Stimulated activated CD4-positive, alpha-beta T cell treated with anti-CD3 and anti-CD28 coated beads, Interleukin-4, amount 100 ng/mL, for 4 hours (primary cell): ENCODE measurements at regions not wholly inside any gene's neighbourhood (a gene's known extent, or its start where the extent isn't known, plus 50 kb on each side); places are given as distances from the start of the nearest gene placed in this dataset.
"Not testable (repeated sequence)": the region's sequence is repeated elsewhere in the genome, so short reads cannot be mapped to it uniquely, and the experiment has no call there.

Source experiments
- DNase-seq, 2 experiments: peaks; one replicate each; pipeline ENCODE4 v3.0.0-alpha.2; 2020

DNA sequence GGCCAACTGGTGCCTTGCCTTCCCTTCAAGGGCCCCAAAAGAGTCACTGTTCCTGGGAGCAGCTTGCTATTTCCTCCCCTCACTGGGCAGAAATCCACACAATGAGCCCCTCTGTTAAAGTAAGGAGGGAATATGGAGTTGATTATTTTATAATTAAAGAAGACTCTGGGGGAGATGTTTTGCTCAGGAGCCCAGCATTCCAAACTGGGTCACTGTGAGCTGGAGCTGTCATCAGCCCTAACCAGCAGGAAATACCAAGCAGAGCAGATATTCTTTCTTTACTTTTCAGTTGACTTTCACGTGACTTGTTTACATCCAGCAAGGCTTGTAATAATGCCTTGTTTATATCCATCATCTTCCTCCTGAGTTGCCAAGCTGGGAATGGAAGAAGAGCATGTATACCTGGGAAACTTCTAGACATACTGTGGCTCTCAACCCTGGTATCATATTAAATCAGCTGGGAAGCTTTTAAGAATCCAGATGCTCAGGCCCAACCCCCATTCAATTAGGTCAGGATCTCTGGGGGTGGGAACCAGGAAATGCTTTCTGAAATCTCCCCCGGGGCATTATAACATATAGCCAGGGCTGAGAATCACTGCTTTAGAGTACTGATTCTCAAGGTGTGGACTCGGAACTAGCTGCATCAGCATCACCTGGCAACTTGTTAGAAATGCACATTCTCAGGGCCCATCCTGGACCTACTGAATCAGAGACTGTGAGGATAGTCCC lies 175.6 kb upstream of the MYLIP start:
- DNase-seq = no peak

DNA sequence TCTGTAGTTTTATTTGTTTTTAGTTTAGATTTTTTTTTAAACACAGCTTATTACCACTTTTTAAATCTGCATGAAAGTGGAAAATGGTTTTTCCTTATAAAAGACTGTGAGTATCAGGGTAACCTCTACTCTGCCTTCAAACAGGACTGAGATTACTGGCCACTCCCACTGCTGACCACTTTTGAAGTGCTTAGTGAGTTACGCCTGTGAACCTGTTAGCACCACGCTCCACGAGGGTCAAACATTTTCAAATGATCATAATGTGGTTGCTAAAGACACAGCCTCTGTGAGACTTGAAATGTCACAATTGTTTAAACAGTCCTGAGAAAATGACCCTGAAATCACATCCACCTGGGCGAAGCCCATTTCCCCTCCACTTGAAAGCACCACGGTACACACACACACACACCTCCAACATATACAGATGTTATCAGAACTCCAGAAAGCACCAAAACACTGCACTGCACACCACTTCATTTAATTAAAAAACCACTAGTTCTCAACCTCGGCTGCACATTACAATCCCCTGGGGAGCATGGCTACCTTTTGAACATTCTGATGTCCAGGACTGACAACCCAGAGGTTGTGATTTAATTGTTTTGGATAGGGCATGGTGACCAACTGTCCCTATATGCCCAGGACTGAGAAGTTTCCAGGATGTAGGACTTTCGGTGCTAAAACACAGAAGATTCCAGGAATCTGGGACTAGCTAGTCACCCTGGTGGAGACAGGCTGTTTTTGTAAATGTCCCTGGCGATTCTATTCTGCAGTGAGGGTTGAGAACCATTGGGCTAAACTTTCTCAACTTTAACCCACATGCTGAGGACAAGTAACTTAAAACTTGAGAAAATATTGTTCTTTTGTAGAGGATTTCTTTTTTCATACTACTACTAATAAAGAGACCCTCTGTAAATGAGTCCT lies 176.4 kb upstream of the MYLIP start:
- no peak for DNase-seq

DNA sequence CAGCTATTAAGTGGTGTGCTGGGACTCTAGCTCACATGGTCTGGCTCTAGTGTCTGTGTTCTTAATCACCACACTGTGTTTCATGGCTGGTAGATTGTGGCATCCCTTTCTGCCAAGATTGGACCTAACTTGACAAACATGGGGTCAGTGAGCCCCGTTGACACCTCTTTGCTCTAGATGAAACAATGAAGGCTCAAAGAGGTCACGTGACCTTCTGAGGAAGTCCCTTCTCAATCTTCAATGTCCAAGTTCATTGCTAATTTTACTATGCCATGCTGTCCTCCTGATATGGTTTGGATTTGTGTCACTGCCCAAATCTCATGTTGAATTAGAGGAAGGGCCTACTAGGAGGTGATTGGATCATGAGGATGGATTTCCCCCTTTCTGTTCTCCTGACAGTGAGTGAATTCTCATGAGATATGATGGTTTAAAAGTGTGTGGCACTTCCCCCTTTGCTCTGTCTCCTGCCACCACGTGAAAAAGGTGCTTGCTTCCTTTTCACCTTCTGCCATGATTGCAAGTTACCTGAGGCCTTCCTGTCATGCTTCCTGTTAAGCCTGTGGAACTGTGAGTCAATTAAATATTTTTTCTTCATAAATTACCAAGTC lies 177.8 kb upstream of the MYLIP start:
- DNase-seq = no peak

DNA sequence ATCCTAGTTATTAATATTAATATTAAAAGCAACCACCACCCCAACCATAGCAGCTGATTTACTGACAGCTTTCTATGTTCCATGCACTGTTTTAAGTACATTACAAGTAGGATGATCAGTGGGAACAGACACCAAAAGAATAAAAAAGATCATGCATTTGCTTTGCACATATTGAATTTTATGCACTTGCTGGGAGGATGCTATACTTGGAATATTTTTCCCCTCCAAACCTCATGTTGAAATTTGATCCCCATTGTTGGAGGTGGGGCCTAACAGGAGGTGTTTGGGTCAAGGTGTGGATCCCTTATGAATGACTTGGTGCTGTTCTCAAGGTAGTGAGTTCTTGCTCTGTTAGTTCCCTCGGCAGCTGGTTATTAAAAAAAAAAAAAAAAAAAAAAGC lies 178.9 kb upstream of the MYLIP start:
- no peak for DNase-seq

DNA sequence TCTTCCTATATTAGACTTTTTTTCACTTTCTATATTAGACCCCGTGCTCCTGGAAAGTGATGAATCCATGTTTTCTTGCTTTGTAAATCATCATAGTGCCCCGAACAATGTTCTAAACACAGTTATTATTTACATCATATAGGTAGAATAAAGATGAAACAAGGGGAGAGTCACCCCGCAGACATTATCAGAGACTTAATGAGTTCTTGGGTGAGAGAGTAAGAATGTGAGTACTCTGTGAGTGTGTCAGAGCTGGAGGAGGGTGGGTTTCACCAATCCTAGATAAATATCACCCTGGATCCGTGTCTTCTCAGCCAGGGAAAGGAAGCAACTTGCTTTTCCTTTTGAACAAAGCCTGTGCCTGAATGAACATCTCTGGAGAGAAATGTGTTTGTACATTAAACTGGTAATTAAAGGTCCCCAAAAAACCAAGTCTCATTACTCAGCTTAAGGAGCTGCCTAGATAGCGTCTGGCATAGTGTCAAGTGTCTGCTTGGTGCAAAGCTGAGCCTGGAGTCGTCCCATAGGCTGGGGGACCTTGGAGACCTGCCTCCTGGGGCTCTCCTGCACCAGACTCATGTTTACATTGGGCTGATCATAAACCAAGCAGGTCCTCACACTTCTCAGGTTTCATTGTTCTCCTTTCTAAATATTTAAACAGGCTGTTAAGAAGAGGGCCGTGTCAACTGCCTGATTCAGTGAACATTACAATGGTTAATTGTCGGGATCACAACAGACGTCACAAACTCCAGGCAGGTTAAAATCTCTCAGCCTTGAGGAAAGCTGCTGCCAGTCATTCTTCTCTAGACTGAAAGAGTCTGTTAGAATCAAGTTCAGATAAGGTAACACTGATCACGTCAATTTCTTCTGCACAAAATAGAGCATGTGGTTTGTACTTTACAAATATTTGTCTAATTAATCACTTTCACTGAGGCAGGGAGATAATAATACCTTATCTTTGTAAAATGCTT lies 179.7 kb upstream of the MYLIP start:
- no peak for DNase-seq

DNA sequence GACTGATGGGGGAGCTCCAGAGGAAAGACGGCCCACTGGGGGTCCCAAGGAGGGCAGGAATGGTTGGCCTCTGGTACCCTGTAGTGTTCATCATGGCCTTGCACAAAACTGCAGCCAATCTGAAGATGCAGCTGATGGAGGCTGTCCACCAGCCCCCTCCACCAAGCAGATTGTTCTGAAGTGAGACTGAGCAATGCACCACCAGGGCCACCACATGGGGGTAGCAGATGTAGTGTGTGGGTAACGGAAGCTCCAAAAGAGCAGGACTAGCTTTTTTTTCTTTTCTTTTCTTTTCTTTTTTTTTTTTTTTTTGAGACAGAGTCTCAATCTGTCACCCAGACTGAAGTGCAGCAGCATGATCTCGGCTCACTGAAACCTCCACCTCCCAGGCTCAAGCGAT lies 181.0 kb upstream of the MYLIP start:
- no peak for DNase-seq

DNA sequence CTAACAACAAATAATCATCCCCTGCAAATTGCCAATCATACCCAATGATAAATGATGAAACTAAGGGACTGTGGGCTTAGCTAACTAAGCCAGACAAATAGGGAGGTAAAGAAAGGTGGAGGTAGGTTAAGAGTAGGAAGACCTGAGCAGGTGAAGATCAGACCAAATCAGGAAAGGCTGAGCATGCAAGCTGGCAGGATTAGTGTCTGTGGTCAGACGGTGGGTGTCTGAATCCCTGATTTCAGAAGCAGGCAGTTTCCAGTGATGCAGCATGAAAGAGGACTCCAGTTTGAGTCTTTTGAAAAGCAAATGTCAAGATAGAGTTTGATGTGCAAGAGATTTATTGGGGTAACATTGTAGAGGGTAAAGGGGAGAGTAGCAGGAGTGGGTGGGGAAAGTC lies 181.4 kb upstream of the MYLIP start:
- no peak for DNase-seq

DNA sequence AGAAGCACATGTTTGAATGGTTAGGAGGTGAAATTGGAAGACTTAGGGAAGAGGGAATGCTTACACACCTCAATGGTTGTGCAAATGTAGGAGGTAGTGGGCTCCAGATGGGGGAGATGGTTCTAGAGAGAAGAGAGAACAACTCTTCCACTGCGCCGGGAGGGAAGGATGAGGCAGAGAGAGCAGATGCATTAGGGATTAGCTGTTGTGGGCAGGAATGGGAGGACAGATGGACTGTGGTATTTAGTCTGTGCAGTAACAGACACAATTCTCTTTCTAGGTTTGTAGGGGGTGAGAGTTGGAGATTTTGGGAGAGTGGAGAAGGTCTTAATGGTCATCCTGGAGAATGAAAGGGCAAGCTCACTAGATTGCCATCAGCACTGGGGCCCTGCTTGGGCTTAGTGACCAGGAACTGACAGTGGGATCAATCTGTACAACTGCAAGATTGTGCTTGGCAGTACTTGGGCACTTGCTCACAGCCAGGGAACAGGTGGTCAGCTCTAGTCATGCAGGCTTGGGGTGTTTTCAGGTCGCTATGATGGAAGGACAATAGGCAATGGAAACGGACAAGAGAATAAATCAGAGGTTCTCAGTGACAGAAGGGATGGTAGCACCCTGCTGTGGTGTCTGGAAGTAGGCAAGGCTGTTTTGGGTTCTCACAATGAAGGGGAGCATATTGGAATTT lies 182.0 kb upstream of the MYLIP start:
- no peak for DNase-seq

DNA sequence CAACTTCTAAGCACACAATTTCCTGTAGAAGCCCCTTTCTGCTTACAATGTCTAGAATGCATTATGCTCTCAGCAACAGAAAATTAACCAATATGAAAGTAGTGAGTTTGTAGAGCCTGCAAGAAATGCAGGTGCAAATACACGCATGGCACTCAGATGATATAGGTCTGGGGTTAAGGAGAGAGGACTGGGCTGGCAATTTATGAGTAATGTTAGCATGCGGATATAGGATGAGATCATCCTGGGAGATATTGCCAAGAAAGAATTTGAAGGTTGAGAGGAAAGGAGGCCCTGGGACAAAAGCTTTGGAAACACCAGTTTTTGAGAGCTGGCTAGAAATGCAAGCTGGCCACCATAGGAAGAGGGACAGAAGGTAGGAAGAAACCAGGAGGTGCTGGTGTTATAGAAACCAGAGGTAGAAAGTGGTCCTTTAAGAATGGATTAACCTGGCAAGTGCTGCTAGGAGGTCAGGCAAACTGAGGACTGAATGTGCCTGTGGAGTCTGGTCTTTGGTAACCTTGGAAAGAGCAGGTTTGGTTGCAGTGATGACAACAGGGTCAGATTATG lies 183.2 kb upstream of the MYLIP start:
- DNase-seq = no peak

DNA sequence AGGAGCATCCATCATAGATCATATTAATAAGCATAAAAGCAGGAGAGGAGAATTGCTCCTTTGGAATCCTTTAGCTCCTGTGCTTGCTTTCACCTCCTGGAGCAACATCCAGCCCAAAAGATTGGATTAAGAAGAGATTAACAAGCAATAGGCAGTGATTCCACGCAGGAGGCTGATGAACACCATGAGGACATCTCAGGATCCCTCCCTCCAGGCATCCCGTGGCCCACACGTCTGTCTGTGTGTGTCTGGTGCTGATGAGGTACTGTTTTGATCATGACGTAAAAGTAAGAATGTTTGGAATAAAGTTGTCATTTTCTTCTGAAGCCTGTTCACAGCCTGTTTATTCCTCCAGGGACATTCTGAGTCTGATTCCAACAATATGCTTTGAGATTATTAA lies 185.5 kb upstream of the MYLIP start:
- DNase-seq = no peak

DNA sequence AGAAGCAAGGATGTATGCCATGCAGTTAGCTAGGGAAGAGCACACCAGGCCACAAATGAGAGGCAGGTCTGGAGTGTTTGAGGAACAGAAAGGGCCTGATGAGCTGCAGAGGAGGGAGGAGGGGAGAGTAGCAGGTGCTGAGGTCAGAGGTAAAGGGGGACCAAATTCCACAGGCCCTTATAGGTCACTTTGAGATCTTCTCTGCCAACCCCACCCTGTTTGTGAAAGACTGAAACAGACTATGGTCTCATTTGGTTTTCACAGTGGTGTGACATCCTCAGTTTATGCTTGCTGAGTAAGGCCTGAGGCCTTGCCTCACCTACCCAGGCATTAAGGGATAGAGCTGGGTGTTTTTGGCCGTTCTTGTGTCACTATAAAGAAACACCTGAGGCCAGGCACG lies 187.7 kb upstream of the MYLIP start:
- no peak for DNase-seq

DNA sequence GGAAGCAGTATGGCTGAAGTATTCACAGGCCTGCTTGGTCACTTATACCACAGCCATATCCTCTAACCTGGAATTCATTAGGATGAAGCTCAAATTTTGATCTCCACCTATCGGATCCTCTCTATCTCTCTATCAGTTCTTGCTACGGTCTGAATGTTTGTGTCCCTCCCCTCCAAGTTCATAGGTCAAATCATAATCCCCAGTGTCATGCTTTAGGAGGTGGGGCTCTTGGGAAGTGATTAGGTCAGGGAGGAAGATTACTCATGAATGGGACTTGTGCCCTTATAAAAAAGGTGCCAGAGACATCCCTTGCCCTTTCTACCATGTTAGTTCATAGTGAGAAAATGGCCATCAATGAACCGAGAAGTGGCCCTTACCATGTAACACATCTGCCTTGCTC lies 190.8 kb upstream of the MYLIP start:
- no peak for DNase-seq

DNA sequence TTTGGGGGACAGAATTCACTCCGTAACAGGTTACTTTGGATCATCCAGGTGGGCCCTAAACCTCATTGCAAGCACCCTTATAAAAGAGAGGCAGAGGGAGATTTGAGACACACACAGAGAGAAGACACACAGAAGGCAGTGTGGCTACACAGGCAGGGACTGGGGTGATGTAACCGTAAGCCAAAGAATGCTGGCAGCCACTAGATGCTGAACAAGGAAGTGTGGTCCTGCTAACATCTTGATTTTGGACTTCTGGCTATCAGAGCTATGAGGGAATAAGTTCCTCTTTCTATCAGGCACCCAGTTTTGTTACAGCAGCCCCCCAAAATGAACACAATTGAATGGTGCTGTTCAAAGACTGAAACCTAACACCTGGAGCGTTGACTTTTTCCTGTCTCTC lies 191.3 kb upstream of the MYLIP start:
- DNase-seq = no peak

DNA sequence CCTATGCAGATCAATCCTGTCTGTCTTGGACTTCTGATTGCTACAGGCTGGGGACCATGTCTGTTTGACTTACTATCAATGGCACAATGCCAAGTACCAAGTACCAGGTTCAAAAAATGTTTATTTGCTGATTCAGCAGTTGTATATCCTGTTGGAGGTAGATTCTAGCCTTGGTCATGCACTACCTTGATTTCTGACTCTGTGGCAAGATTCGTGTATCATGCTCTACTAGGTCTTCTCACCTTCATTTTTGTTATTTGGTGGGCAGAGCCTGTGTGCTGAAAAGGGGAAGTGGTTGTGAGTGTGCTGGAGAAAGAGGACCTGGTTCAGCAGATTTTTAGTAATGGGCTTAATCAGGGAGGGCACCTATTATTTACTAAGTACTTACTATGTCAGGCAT lies 192.4 kb upstream of the MYLIP start:
- DNase-seq = no peak

DNA sequence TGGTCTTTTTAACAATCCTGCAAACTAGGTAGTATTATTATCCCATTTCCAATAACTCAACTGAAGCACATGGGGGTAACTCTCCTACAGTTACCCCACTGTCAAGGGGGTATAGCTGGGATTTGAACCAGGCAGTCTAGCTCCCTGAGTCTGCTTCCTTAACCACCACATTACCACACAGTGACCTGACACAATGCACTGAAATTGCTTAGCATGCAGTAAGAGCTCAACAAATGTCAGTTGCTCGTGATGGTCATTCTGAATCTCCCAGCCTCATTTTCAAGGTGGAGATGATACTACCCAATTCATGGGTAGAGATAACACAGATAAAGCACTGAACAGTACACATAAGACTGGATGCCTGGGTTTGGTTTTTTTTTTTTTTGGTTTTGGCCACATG lies 193.2 kb upstream of the MYLIP start:
- DNase-seq = no peak

DNA sequence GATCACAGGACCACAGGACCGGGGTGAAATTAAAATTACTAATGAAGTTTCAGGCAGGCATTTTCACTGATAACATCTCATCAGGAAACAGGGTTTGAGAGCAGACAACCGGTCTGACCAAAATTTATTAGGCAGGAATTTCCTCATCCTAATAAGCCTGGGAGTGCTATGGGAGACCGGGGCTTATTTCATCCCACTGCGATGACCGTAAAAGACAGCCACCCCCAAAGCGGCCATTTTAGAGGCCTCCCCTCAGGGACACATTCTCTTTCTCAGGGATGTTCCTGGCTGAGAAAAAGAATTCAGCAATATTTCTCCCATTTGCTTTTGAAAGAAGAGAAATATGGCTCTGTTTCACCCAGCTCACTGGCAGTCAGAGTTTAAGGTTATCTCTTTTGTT lies 197.2 kb upstream of the MYLIP start:
- DNase-seq = not testable (repeated sequence)

DNA sequence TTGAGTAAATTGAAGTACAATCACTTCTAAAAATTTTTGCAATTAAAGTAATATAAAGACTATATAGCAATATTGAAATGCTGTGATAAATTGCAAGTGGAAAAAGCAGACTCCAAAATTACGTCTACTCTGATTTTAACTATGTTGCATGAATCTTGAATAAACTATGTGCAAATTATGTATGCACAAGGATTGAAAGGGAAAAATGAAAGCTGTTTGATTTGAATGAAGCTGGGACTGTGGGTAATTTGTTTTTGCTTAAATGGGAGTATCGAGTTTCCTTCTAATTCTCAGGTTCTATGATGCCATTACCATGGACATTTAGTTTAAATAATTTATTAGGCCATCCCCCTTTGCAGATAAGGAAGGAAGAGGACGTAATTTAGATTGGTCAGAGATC lies 198.7 kb upstream of the MYLIP start:
- no peak for DNase-seq

DNA sequence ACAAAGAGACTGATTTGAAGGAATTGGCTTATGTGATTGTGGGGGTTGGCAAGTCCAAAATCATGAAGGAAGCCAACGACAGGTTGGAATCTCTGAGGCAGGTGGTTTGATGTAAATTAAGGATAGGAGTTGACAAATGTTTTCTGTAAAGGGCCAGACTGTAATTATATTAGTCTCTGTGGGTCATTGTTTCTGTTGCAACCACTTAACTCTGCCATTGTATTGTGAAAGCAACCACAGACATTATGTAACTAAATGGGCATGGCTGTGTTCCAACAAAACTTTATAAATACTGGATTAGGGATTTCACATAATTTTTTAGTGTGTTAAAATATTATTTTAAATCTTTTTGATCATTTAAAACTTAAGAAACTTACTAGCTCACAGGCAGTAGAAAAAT lies 199.2 kb upstream of the MYLIP start:
- DNase-seq = no peak

DNA sequence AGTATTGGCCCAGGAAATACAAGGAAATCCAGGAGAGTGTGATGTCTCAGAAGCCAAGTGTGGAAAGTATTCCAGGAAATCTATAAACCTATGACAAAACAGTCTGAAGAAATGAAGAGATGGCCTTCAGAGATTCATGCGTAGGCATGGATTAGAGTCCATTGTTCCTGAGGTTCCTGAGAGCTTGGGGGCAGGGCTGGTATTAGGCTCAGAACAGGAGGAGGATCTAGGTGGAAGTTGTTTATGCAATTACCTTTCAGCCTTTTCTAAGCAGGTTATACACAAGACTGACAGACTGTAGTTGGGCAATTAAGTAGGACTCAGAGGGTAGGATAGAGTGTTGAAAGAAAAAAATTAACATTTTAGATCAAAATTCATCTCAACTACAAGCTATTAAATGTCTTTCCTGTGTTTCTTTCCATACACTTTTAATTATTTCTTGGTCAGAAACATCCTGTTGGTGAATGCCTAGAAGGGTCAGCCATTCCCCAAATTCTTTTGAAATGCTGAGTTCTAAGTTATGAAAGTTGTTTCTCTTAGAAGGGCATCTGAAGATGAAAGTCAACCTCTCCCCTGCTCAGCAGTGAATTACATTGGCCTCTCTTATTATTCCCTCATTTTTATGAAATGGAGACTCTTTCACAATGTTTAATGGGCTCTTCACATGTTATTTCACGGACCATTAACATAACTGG lies 201.2 kb upstream of the MYLIP start:
- no peak for DNase-seq

DNA sequence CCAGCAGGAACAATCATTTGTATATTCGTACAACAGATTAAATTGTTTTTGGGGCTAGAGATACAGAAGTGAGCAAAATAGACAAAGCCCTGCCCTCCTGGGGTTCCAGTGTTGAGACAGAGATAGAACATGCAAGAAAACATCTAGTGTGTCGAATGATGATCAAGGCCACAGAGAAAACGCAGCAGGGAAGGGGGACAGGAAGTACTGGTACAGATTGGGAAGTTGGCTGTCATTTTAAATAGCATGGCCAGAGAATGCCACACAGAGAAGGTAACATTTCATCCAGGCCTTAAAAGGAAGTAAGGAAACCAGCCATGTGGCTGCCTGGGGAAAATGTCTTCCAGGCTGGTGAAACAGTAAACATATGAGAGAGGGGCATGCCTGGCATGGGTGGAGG lies 202.6 kb upstream of the MYLIP start:
- no peak for DNase-seq

DNA sequence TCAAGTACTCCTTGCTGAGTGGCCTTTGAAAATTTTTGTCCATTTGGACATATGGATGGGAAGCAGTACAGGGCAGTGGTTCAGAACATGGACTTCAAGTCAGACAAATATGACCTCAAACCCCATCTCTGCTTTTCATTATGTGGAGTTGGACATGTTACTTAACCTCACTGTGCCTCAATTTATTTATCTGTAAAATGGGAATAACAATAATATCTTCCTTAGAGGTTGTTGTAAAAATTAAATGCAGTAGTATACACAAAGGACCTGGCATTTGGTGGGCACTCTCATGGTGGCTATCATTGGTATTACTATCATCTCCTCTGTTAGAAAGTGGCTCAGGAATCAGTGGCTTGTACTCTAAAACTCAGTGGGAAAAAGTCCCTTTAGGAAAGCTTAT lies 204.0 kb upstream of the MYLIP start:
- DNase-seq = no peak
